CD4-positive, alpha-beta T cell treated with Interleukin-21 for 1 hour (primary cell): ENCODE measurements at regions not wholly inside any gene's neighbourhood (a gene's known extent, or its start where the extent isn't known, plus 50 kb on each side); places are given as distances from the start of the nearest gene placed in this dataset.

Source experiments
- DNase-seq: peaks from one replicate; pipeline ENCODE4 v3.0.0-alpha.2; 2020

GRCh38 chr10:78770167-78771090, 298.3 kb upstream of the ZMIZ1 start:
- no peak for DNase-seq

DNA sequence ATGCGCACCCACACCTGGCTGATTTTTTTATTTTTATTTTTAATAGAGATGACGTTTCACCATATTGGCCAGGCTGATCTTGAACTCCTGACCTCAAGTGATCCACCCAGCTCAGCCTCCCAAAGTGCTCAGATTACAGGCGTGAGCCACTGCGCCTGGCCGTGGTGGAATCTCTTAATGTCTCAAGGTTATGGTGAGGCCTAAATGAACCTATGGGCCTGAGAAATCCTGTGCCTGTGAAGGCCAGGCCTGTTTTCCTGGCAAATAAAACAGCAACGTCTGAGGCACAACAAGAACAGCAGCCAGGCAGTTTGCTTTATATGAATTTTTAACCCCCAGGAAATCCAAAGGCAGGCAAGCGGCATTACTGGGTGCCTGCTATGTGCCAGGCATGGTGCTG, 297.5 kb upstream of the ZMIZ1 start:
- no peak for DNase-seq

DNA sequence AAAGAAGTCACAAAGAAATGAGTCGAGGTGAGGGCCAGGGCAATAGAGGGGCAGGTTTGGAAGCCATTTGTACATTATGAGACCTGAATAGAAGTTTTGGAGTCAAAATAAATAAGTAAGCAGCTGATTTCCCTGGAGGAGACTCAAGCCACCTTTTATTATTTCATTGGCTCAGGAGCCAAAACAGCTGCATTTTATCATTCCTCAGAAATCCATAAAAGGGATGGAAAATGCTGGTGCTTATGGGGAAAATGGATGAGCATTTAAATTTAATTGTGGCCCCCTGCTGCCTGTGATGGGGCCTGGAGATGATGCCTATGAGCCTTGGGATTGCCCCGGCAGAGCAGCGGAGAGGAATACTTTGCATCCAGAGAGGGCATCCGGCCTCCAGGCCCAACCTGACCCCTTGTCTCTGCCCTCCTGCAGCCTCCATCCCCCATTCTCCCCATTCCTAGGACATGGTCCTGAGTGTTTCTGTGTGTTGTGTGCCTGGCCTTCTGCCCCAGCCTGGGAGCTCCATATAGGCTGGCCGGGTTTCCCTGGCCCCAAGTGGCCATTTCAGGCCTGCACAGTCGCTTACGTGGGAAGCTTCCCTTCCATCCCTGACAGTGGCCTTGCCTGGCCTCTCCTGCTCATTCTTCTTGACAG, 296.8 kb upstream of the ZMIZ1 start:
- no peak for DNase-seq

DNA sequence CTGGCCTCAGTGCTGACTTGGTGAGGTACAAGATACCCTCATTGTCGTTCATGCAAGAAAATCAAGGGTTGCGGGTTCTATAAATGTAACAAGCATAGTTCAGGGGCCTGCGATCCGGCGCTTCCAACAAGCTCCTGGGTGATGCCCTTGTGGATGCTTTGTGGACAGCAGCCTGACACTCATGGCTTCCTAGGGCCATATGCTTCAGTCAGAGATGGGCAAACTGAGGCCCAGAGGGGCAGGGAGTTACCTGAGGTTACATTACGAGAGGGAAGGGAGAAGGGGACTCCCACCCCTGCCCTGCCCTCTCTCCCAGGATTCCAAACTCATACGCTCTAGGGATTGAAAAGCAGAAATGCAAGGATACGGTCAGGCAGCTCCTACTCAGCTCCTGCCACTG, 296.3 kb upstream of the ZMIZ1 start:
- DNase-seq, result no peak

DNA sequence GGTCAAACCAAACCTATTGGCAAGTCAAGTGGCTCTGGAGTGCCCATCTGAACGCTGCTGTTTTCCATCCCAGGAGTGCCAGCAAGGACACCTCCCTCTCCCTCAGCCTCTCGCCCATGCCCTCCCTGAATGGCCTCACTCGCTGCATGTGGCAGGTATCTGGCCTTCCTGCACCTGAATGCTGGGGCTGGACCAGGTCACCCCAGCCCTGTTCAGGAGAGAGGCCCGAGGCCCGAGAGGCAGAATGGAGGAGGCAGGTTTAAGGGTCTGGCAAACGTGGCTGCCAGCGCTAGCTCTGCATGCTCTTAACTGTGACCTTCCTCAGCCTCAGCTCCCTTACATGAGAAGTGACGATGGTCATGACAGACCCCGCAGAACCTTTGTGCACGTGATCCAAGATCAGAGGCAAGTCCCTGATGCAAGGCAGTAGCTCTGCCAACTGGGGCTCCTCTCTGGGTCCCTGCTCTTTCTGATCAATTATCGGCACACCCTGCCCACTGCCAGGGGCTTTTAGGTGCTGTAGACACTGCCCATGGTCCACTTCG, 295.7 kb upstream of the ZMIZ1 start:
- no peak for DNase-seq

DNA sequence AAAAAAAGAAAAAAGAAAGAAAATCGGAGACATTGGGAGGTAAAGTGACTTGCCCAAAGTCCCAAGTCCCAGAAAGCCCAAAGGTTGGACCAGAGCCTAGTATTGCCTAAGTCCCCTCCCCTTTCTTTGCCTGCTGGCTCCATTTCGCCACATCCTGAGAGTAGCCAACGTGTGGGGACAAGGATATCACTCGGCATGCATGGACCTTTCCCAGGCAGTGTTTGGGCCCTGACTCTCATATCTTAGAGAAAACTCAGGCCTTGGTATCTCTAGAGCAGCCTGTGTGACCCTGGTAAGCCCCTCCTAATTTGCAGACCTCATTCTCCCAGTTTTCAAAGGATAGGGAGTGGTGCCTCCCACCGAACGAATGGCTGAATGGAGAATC, 294.2 kb upstream of the ZMIZ1 start:
- DNase-seq, result no peak

GRCh38 chr10:78774999-78775711, 293.6 kb upstream of the ZMIZ1 start:
- DNase-seq, result no peak

DNA sequence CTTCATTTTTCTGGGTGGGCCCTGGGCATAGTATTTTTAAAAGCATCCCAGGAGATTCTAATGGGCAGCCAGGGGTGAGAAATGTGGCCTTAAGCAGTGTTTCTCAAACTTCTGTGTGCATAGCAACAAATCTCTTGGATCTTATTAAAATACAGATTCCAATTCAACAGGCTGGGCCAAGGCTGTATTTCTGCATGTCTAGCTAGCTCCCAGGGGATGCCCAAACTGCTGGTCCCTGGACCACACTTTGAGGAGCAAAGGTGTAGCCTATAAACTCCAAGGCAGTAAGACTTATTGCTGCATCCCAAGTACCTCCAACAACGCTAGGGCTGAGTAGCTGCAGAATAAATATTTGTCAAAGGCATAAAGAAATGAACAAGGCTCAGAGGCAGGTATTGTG, 292.9 kb upstream of the ZMIZ1 start:
- no peak for DNase-seq

DNA sequence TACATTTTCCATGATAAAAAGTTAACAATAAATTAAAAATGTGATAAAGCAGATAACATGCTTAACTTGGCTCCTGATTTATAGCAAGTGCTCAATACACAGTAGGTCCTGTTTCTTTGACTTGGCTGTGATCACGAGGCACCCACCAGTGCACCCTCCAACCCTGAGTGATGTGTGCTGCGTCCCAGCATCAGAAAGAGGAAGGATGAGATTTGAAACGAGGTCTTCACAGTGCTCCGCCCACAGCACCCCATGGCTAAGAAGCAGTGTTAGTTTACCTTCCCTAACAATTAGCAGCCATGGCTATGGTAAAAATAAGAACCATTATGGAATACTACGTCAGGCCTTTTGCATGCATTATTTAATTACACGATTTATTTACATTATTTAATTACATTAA, 292.0 kb upstream of the ZMIZ1 start:
- no peak for DNase-seq

- DNase-seq, result no peak
These were observed 291.3 kb upstream of the ZMIZ1 start for GRCh38 chr10:78777466-78777865.

DNA sequence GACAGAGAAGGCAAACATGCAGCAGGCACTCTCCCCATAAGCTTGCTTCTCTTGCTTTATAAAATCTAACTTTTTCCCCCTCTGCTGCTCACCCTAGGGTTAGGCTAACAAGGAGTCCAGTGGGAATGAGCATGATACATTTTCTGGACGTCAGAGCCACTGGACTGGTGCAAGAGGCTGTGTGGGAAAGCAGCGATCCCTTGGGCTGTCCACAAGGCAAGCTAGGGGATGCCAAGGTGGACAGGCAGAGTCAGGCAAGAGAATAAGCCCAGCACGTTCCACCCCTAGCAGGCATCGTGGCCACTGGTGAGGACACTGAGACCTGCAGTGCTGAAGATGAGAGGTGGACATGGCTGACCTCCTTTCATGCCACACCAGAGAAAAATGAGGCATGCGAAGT, 290.9 kb upstream of the ZMIZ1 start:
- DNase-seq, result no peak

DNA sequence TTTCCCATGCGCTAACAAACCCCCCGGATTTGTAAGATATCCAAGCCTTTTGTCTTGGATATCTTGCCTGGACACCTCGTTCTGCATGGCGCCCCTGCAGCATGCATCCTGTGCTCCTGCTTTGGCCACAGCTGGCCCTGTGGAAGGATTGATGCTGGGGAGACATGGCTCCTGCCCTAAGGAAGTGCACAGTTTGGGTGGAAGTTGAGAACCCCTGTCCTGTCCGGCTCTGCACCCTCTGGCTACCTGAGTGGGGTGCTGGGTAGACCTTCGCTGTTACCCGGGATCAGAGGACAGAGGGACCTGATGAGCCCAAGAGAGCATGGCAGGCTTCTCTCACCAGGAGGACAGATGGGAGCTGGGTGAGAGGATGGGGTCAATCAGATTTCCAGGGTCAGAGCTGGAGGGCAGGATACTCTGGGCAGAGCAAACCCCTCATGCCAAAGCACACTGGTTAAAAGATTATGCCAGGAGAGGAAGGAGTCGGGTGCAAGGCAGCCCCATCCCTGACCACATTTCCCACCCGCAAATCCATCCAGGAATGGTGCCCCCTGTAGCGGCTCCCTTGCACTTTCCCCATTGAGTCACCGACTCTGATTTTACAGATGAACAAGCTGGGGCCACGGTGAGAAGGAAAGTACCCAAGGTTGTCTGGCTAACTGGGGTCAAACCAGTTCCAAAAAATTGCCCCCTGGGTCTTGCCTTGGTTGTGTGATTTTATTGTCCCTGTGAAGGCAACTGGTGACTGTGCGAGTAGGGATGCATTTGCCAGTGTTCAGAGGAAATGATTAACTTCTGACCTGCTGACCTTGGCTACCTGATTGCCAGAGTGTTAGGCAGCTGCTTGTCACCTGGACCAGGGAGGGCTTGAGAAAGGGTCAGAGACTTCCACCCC, 290.1 kb upstream of the ZMIZ1 start:
- no peak for DNase-seq

DNA sequence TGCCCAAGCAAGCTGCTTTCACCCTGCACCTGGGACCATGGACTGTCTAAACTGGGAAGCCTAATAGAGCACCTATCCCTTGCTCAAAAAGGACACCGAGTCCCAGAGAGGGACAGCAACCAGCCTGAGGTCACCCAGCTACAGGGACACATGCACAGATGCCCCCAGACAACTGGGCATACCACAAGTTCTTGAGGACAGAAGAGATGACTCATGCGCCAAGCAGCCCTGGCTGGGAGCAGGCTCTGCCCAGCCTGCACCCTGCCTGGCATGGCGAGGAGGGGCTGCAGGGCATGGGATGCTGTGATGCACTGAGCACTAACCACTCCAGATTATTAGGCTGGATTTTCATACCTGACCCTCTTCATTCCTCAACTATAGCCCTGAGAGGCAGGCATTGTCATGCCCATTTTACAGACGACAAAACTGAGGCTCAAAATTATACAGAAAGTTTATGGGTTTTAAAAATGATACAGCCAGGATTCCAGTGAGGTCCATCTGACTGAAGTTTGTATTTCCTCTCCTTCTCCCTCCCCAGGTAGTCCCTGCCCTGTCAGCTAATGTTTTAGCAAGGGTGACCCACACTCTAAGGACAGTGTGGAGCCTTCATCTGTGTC, 289.3 kb upstream of the ZMIZ1 start:
- DNase-seq, result no peak

DNA sequence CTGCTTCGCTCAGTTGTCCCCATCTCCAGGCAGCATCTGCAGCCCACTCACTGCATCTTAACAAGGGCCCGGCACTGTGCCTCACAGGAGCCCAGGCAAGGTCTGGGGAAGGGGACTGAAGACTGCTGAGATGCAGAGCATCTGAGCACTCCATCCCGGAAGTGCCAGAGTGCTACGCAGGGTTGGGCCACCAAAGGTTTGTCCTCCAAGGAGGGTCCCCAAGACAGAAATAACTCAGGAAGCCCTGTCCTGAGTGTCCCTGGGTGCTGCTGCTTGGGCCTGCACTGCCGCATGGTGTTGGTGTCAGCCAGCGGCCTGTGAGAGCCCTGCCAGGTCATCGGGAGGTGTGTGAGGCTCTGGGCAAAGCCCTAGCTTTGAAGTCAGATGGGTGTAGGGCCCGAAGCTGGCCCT, 288.2 kb upstream of the ZMIZ1 start:
- no peak for DNase-seq

GRCh38 chr10:78781251-78781913, 287.4 kb upstream of the ZMIZ1 start:
- no peak for DNase-seq

DNA sequence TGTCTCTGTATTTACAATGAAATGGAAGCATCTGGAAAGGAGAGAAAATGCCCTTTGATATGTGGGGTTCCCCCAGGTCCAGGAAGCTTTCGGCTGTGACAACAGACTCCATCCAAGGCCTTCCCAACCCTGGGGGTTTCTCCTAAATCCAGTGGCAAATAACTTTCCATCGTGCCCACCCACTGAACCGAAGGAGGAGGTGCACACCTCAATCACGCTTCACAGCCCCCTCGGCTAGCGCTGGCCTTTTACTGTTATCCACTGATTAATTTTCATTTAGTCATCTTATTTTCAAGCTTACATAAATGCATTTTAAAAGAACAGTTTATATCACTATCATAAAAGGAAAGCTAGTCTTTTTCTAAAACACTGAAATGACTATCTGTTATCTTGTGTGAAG, 286.8 kb upstream of the ZMIZ1 start:
- no peak for DNase-seq

DNA sequence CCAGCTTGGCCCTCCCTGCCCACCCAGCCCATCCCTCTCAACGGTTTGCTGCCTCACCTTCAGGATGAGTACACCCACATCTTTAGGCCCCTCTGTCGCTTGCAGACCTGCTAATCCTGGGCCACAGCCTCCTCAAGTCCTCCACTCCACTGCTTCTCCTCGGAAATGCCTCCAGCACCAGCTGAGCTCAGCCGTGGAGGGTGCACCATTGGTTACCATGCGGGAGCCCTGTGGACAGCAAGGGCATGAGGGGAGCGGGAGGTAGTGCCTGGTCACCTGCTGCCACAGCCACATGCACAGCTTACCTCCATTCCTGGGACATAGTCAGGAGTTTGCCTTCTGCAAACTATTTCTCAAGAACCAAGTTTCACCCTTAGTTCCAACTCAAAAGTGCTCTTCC, 286.3 kb upstream of the ZMIZ1 start:
- DNase-seq, result no peak

- no peak for DNase-seq
These were observed 285.0 kb upstream of the ZMIZ1 start for GRCh38 chr10:78783753-78784152.

DNA sequence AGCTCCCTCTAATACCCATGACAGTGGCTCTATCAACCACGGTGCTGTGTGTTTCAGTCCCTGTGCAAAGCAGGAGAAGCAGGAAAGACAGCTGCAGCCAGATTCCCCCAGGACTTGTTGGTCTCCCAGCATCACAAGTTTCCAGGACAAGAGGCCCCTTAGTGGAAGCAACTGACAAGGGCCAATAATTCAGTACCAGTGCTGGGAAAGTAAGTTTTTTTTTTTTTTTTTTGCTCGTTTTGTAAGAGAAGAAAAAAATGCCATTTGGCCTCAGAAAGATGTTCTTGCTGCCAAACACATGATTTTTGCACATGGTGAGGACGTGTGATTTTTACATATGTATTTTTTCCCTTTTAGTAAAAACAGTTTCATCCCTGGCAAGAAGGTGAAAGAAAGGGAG, 284.2 kb upstream of the ZMIZ1 start:
- no peak for DNase-seq

GRCh38 chr10:78785066-78785465, 283.7 kb upstream of the ZMIZ1 start:
- DNase-seq, result no peak

DNA sequence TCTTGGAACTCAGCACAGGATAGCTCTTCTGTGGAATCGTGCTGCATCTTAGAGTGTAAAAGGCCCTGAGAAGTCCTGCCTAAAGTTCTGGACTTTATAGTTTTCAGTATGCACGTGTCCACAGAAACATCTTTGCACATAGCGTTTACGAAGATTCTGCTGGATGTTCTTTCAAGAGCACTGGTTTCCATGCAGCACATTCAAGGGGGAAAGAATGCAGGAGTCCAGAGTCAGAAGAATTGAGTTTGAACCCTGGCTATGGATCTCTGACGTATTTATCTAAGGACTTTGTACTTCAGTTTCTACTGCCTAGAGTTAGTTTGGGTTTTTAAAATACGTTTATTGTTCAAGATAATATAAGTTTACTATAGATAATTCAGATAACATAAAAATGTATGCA, 282.8 kb upstream of the ZMIZ1 start:
- no peak for DNase-seq

GRCh38 chr10:78787125-78787524, 281.6 kb upstream of the ZMIZ1 start:
- DNase-seq, result no peak
